GM12878 (cell line): ENCODE measurements at regions not wholly inside any gene's neighbourhood (a gene's known extent, or its start where the extent isn't known, plus 50 kb on each side); places are given as distances from the start of the nearest gene placed in this dataset.

ENCODE experiments used
- ATAC-seq: fragments of 200-7000 bp; cut with Tn5 transposase; 3 replicates; pipeline ENCODE4 v1.9.1; 2020; ENCODE audit warnings: mild to moderate bottlenecking, moderate library complexity
- BruUV-seq: library from RNA; stranded (reverse); fragments of 400-500 nt; replicated peaks from 2 replicates; lab custom pipeline; 2021; lab: Mats Ljungman, UMichigan
- CTCF ChIA-PET: fragments of 300-600 bp; sonication (Branson Sonifier 250); formaldehyde crosslinking; extraction: SDS; loops from one replicate; lab custom pipeline; 2021; ENCODE audit warnings: inconsistent platforms; lab: Yijun Ruan, JAX
- POLR2A ChIA-PET: fragments of 350-600 bp; formaldehyde crosslinking; extraction: SDS; loops from one replicate; lab custom pipeline; 2021; ENCODE audit warnings: inconsistent platforms; lab: Charles Lee
- RAD21 ChIA-PET: fragments of 300-600 bp; sonication (Branson Sonifier 250); formaldehyde crosslinking; loops from one replicate; lab custom pipeline; 2023; ENCODE audit warnings: antibody characterized with exemption; ENCODE audit not compliant: unreplicated experiment; lab: Charles Lee
- SMC1A ChIA-PET: fragments of 300-600 bp; sonication (Branson Sonifier 250); formaldehyde crosslinking; loops from one replicate; lab custom pipeline; 2023; ENCODE audit not compliant: unreplicated experiment, uncharacterized antibody; lab: Charles Lee
- DNase-seq: peaks from one replicate; pipeline ENCODE4 v3.0.0-alpha.2; 2011; ENCODE audit warnings: low read depth, low spot score
- FAIRE-seq: peaks from 3 replicates; lab custom pipeline; 2011; peaks lifted over from hg19 to GRCh38; lab: Jason Lieb, UNC
- H2AFZ ChIP-seq: 2 replicates; pipeline ENCODE4 v1.6.0; 2011; ENCODE audit warnings: low read depth, low read length, control low read depth; ENCODE audit not compliant: control insufficient read depth
- H3K27ac ChIP-seq: 2 replicates; pipeline ENCODE4 v1.5.1; 2011; ENCODE audit warnings: control low read depth; ENCODE audit not compliant: control insufficient read depth, insufficient read depth
- H3K27me3 ChIP-seq, 2 experiments: replicated peaks in 1 of 2; 2 replicates each; pipeline versions ENCODE4 v1.6.0 to v1.6.1; 2011; ENCODE audit warnings: low read length in 1 of 2; ENCODE audit not compliant: control insufficient read depth in 2 of 2, insufficient read depth in 2 of 2
- H3K36me3 ChIP-seq, 2 experiments: 2 replicates each; pipeline ENCODE4 v1.5.1; 2011; ENCODE audit warnings: low read length in 1 of 2; ENCODE audit not compliant: control insufficient read depth in 2 of 2, insufficient read depth in 2 of 2
- H3K4me1 ChIP-seq: 2 replicates; pipeline ENCODE4 v1.6.1; 2011; ENCODE audit warnings: mild to moderate bottlenecking, low read length, moderate library complexity, mixed read lengths; ENCODE audit not compliant: control insufficient read depth, insufficient read depth
- H3K4me2 ChIP-seq: 2 replicates; pipeline ENCODE4 v1.6.0; 2011; ENCODE audit warnings: control low read depth; ENCODE audit not compliant: control insufficient read depth, insufficient read depth
- H3K4me3 ChIP-seq: fragments of 200-600 bp; sonication (generic); 2 replicates; pipeline ENCODE4 v1.5.1; 2016
- H3K79me2 ChIP-seq: 2 replicates; pipeline ENCODE4 v1.6.0; 2011; ENCODE audit warnings: low read length; ENCODE audit not compliant: control insufficient read depth, insufficient read depth
- H3K9ac ChIP-seq: 2 replicates; pipeline ENCODE4 v1.8.0; 2011; ENCODE audit warnings: low read length, control low read depth, mixed read lengths; ENCODE audit not compliant: control insufficient read depth, insufficient read depth
- H3K9me3 ChIP-seq: replicated peaks from 3 replicates; pipeline ENCODE4 v1.5.1; 2011; ENCODE audit warnings: mild to moderate bottlenecking, low read length; ENCODE audit not compliant: control insufficient read depth, insufficient read depth
- H4K20me1 ChIP-seq: 2 replicates; pipeline ENCODE4 v1.6.0; 2011; ENCODE audit not compliant: control insufficient read depth, insufficient read depth
- CHD1 ChIP-seq: IDR thresholded peaks from 2 replicates; pipeline ENCODE4 v1.6.1; 2012; ENCODE audit warnings: low read depth, low read length, improper control_type of control experiment
- E2F8 ChIP-seq: fragments of 450-650 bp; IDR thresholded peaks from 2 replicates; pipeline ENCODE4 v1.6.1; 2018; ENCODE audit warnings: mild to moderate bottlenecking, low read depth, moderate library complexity; ENCODE audit not compliant: partially characterized antibody
- ESRRA ChIP-seq: IDR thresholded peaks from 2 replicates; pipeline ENCODE4 v1.6.1; 2012; ENCODE audit warnings: mild to moderate bottlenecking, low read length, improper control_type of control experiment
- NFIC ChIP-seq: IDR thresholded peaks from 2 replicates; pipeline ENCODE4 v1.6.1; 2012; ENCODE audit warnings: low read depth, mild to moderate bottlenecking, inconsistent platforms, low read length, moderate library complexity
- NFYA ChIP-seq: IDR thresholded peaks from 2 replicates; pipeline ENCODE4 v1.6.1; 2011; ENCODE audit warnings: low read depth, mild to moderate bottlenecking, low read length, improper control_type of control experiment, borderline replicate concordance
- POLR2A ChIP-seq: IDR thresholded peaks from 2 replicates; pipeline ENCODE4 v1.6.1; 2011; ENCODE audit warnings: low read depth, mild to moderate bottlenecking, low read length
- RBBP5 ChIP-seq: fragments of 200-600 bp; sonication (generic); conservative IDR thresholded peaks from 2 replicates; pipeline ENCODE4 v1.6.1; 2016
- REST ChIP-seq: IDR thresholded peaks from 2 replicates; pipeline ENCODE4 v1.6.1; 2012; ENCODE audit warnings: mild to moderate bottlenecking, low read depth, low read length
- SREBF1 ChIP-seq: IDR thresholded peaks from 2 replicates; pipeline ENCODE4 v1.6.1; 2012; ENCODE audit warnings: mild to moderate bottlenecking, low read length
- TCF3 ChIP-seq: IDR thresholded peaks from 2 replicates; pipeline ENCODE4 v1.6.1; 2012; ENCODE audit warnings: low read depth, mild to moderate bottlenecking, low read length, borderline replicate concordance; ENCODE audit not compliant: insufficient read depth
- TCF7 ChIP-seq: IDR thresholded peaks from 2 replicates; pipeline ENCODE4 v1.6.1; 2014; ENCODE audit warnings: antibody characterized with exemption, borderline replicate concordance
- WRNIP1 ChIP-seq: IDR thresholded peaks from 2 replicates; pipeline ENCODE4 v1.6.1; 2011; ENCODE audit warnings: low read depth, low read length, improper control_type of control experiment, borderline replicate concordance
- ZNF592 ChIP-seq: fragments of 450-650 bp; IDR thresholded peaks from 2 replicates; pipeline ENCODE4 v1.6.1; 2017; ENCODE audit warnings: mild to moderate bottlenecking, moderate library complexity
- WGBS: methylation state at CpG from one replicate; pipeline ENCODE4 v1.1.6; 2016; ENCODE audit warnings: low lambda C conversion rate; ENCODE audit not compliant: insufficient replicate concordance, insufficient coverage; ENCODE audit errors: missing lambda C conversion rate; 5-methylcytosine and 5-hydroxymethylcytosine counted together
- in situ Hi-C: fragments of 300-500 bp; cut with MboI; formaldehyde crosslinking; loops from 9 replicates; pipeline ENCODE4 v1.14.3; 2018; ENCODE audit warnings: mixed read lengths
- intact Hi-C: fragments of 100-400 bp; cut with micrococcal nuclease; formaldehyde crosslinking; loops from one replicate; pipeline ENCODE4 v1.14.2; 2022; ENCODE audit not compliant: unreplicated experiment

GRCh38 chr14:56703947-56704346, 106.3 kb downstream of the OTX2 start:
- Histone ChIP-seq H3K79me2 (no peaks in the 10 kb centered on the region), H3K27ac (no peak overlapping the region), H4K20me1 (no peaks in the 10 kb centered on the region), H3K4me1 (no peaks in the 10 kb centered on the region), H3K9me3 (no peaks in the 10 kb centered on the region), H2AFZ (no peak overlapping the region), H3K9ac (no peak overlapping the region), H3K27me3 (no peaks in the 10 kb centered on the region; a peak in 1 of 4 replicates), H3K36me3 (no peaks in the 10 kb centered on the region), H3K4me2 (no peak overlapping the region), H3K4me3 (no peak overlapping the region)
- FAIRE-seq: no peak
- BruUV-seq: no TSS peak
- 37% methylated on average over 6 of the region's 6 CpGs for WGBS
- POLR2A ChIA-PET: no interaction called here
- in situ Hi-C loops: no loop called here
- SMC1A ChIA-PET: no interaction called here
- intact Hi-C loops: no loop called here
- RAD21 ChIA-PET: no interaction called here
- CTCF ChIA-PET: no interaction called here
- no peak for TF ChIP-seq ZNF592
- no peak for TF ChIP-seq RBBP5
- no peak for TF ChIP-seq E2F8
- TF ChIP-seq TCF3: no peak
- TF ChIP-seq POLR2A: no peak
- no peak for TF ChIP-seq TCF7
- no peak for TF ChIP-seq ESRRA
- TF ChIP-seq CHD1: no peak
- no peak for TF ChIP-seq SREBF1
- no peak for TF ChIP-seq NFYA
- no peak for TF ChIP-seq WRNIP1
- TF ChIP-seq REST: no peak
- TF ChIP-seq NFIC: no peak
- ATAC-seq: no peak
- DNase-seq: no peak
